Activated naive CD8-positive, alpha-beta T cell treated with anti-CD3 and anti-CD28 coated beads, Interleukin-2, amount 50 U/mL, for 24 hours (primary cell): ENCODE measurements at regions not wholly inside any gene's neighbourhood (a gene's known extent, or its start where the extent isn't known, plus 50 kb on each side); places are given as distances from the start of the nearest gene placed in this dataset.
"Not testable (repeated sequence)": the region's sequence is repeated elsewhere in the genome, so short reads cannot be mapped to it uniquely, and the experiment has no call there.

Source experiments
- ATAC-seq: fragments of 150-1000 bp; cut with Tn5 transposase; one replicate; pipeline ENCODE4 v1.10.0; 2021
- DNase-seq: peaks from one replicate; pipeline ENCODE4 v3.0.0; 2021
- H3K27ac Mint-ChIP-seq: one replicate; pipeline ENCODE4 v1.8.0; 2021; ENCODE audit warnings: mild to moderate bottlenecking, mixed read lengths
- H3K27me3 Mint-ChIP-seq: one replicate; pipeline ENCODE4 v1.8.0; 2021; ENCODE audit warnings: mixed read lengths
- H3K36me3 Mint-ChIP-seq: one replicate; pipeline ENCODE4 v1.8.0; 2021; ENCODE audit warnings: low read depth, mixed read lengths
- H3K4me1 Mint-ChIP-seq: one replicate; pipeline ENCODE4 v1.8.0; 2021; ENCODE audit warnings: mixed read lengths
- H3K4me3 Mint-ChIP-seq: one replicate; pipeline ENCODE4 v1.8.0; 2021; ENCODE audit warnings: mild to moderate bottlenecking, moderate library complexity, mixed read lengths
- H3K9me3 Mint-ChIP-seq: one replicate; pipeline ENCODE4 v1.8.0; 2021; ENCODE audit warnings: mixed read lengths

- DNase-seq, ATAC-seq, H3K4me1 Mint-ChIP-seq, H3K4me3 Mint-ChIP-seq, H3K36me3 Mint-ChIP-seq: not testable (repeated sequence)
- Mint-ChIP-seq H3K9me3 (peaks cover 28% of the 10 kb centered on the region), H3K27ac (peak overlapping the region; percentile 51), H3K27me3 (peaks cover 22% of the 10 kb centered on the region)
These were observed 51.9 kb upstream of the TMEM97 start for GRCh38 chr17:28266926-28267719.

- Mint-ChIP-seq H3K36me3 (peaks cover 2% of the 10 kb centered on the region), H3K27ac (no peak overlapping the region), H3K4me3 (no peak overlapping the region), H3K4me1 (peaks cover 4% of the 10 kb centered on the region), H3K9me3 (peaks cover 23% of the 10 kb centered on the region), H3K27me3 (peaks cover 28% of the 10 kb centered on the region)
- ATAC-seq (no peak), DNase-seq (no peak)
These were observed 51.0 kb upstream of the TMEM97 start for GRCh38 chr17:28267720-28268609.

- ATAC-seq: peak; percentile 83
- no peak overlapping the region for H3K27ac Mint-ChIP-seq
- no peak overlapping the region for H3K4me3 Mint-ChIP-seq
- no peak for DNase-seq
- H3K36me3 Mint-ChIP-seq: no peaks in the 10 kb centered on the region
- peaks cover 4% of the 10 kb centered on the region for H3K4me1 Mint-ChIP-seq
- peaks cover 16% of the 10 kb centered on the region for H3K9me3 Mint-ChIP-seq
- H3K27me3 Mint-ChIP-seq: peaks cover 36% of the 10 kb centered on the region
These were observed 50.2 kb upstream of the TMEM97 start for GRCh38 chr17:28268610-28269313.
